UCSD-AML1 (cell line): ENCODE measurements at regions not wholly inside any gene's neighbourhood (a gene's known extent, or its start where the extent isn't known, plus 50 kb on each side); places are given as distances from the start of the nearest gene placed in this dataset.

Experiments
- DNase-seq: peaks from one replicate; lab custom pipeline; 2025; ENCODE audit not compliant: unreplicated experiment; lab: John Stamatoyannopoulos, UW

- no peak for DNase-seq
Measured at GRCh38 chr11:127119356-127119755, 118.8 kb upstream of the KIRREL3 start.

DNA sequence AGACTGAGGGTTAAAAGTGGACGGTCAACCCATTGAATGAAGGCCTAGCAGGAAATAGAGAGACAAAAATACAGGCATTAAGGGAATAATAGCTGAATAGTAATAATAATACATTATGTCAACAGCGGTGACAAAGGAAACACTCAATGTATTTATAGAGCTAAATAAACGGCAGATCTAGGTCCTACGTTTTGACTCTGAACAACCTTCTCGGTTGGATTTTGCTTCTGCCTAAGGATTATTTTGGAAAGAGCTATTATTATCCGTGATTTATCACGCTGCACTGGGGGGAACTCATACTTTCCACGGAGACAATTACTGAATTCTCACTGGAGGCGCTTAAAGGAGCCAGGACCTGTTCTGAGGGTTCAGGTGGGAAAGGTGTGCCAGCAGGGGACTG, 118.2 kb upstream of the KIRREL3 start:
- no peak for DNase-seq

DNA sequence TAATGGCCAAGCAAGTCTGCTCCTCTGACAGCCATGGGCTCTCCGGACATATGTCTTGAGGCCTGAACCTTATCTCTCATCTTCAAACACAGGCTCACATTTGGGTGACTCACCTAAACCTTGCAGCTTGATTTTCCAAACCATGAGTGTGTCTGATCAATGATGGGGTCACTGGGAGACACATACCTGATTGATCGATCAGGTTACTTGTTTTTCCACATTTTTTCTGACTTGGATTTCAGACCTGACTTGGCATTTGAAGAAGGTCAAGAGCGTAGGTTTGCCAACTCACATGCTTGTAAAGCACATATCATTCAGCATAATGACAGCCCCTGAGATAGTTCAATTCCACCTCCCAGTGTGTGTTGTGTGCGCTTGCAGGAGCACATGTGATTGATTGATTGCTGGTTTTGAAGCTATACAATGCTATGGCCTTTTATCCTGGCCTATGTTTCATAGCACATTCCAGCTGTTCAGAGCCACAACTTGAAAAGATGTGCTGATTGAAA, 116.7 kb upstream of the KIRREL3 start:
- no peak for DNase-seq

GRCh38 chr11:127115844-127116243, 115.3 kb upstream of the KIRREL3 start:
- DNase-seq: no peak

- DNase-seq: no peak
Measured at GRCh38 chr11:127114035-127114434, 113.5 kb upstream of the KIRREL3 start.

GRCh38 chr11:127110542-127110941, 110.0 kb upstream of the KIRREL3 start:
- no peak for DNase-seq

DNA sequence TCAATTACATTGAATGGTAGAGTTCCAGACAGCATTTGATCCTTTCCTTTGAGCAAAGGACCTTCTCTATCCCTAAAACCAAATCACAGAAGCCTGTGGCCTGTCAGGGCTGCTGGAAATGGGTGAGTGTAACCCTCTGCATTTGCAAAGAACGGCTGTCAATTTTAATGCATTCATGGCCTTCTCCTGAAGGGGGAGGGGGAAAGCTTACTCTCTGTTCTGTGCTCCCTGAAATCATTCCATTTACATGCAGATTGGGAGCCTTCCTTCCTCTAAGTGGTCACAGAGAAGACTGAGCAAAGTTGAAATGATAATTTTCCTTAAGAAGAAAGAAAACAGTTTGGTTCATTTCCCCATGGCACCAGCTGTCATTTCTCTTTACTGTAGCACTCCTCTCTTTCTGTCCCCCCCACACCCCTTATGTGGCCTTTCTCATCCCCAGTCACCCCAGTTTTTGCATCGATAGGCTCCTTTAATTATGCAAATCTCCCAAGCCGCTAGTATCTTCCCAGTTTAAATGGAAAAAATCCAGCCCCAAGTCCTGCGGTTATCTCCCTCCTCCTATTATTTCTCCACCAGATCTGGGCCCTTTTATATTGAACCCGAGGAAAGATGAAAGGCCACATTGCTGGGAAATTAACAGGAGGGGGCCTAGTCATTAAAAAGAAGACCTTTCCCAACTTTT, 109.4 kb upstream of the KIRREL3 start:
- DNase-seq: no peak

- DNase-seq: no peak
Measured at GRCh38 chr11:127108838-127109237, 108.3 kb upstream of the KIRREL3 start.

DNA sequence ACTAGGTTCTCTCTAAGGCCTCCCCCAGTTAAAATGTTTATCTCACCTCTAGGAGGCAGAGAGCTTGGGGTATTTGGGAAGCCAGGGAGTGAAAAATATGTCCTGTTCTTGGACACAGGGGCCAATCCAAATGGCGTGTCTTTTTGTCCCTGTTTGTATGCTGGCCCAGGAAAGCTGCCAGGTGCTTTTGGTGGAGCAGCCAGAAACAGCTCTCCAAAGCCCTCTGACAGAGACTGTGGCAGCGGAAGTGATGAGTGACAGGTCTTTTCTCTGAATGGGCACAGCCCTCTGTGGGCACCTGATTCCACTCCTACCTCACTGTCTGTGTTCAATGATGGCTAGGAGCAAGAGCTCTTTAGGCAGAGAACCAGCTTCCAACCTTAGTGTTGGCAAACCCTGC, 106.4 kb upstream of the KIRREL3 start:
- DNase-seq: no peak

DNA sequence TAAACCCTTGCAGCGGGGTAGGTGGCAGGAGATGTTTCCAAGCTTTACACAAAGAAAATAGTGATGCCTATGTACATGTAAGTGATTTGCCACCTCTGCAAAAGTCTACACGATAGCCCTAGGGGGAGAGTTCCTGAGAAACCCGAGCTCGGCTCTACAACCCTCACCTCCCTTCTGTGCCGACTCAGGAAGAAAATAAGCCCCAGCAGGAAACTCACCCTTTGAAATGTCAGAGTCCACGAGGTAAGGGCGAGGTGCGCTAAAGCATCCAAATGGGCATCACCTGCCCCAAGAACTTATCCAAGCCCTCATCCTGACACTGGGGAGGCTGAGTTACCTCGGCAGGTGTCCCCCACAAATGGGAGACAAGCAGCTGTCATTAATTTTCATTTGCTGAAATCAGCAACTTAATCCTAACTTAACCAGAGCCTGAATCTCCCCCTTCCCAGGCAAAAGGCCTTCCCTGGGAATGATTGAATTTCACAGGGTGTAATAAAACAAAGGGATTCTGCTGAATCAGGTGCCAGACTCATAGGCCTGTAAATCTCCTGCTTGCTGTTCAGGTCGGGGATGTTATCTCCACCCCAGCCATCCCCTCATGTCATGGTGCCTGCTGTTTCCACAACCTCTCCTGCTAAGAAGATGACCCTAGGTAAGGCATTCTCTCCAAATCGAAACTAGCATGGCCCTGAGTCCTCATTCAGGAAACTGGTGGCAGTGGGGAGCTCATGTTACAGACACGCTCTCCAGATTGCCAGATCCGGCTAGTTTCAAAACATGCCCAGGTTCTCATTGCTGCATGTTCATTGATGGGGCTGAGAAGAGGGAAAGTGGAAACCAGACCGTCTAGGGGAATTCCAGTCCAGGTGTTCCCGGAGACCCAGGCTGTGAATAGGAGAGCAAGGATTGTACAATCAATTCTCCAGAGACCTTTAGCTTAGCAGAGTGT, 105.3 kb upstream of the KIRREL3 start:
- no peak for DNase-seq

GRCh38 chr11:127103586-127104388, 103.2 kb upstream of the KIRREL3 start:
- DNase-seq: no peak

DNA sequence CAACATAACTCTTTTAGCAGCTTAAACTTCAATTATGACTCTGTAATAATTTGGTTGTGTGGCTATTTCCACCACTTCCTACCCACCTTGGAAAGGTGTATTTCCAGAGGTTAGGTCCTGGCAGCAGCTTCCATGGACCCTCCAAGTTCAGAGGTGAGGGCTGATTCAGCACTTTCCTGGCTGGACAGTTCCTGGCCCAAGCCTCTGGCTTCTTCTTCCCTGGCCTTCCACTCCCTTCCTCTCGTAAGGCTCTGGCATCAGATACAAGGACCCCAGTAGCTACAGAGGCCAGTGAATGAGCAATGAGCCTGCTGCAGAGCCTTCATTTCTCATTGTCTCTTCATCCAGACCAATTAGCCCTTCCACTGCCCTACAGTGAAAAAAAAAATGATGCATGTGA, 98.1 kb upstream of the KIRREL3 start:
- no peak for DNase-seq

- DNase-seq: no peak
Measured at GRCh38 chr11:127080735-127081134, 80.2 kb upstream of the KIRREL3 start.

DNA sequence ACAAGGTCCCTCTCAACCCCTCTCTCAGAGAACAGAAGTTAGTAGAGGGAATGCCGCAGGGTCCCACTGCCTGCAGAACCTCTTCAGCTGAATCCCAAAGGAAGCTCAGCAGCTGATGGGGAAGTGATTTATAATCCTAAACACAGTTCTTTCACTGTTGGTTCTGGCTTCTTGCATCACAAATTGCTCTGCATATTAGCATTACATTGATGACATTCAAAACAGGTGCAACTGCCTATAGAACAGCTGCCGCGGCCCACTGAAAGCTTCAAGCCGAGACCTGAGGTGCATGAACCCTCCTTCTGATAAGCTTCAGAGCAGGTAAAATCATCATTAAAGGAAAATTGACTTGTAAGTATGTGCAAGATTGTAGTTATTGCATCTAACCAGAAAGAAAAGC, 75.2 kb upstream of the KIRREL3 start:
- no peak for DNase-seq

- DNase-seq: no peak
Measured at GRCh38 chr11:127074151-127074761, 73.7 kb upstream of the KIRREL3 start.

GRCh38 chr11:127073621-127074020, 73.1 kb upstream of the KIRREL3 start:
- DNase-seq: no peak

GRCh38 chr11:127071606-127072005, 71.0 kb upstream of the KIRREL3 start:
- no peak for DNase-seq

DNA sequence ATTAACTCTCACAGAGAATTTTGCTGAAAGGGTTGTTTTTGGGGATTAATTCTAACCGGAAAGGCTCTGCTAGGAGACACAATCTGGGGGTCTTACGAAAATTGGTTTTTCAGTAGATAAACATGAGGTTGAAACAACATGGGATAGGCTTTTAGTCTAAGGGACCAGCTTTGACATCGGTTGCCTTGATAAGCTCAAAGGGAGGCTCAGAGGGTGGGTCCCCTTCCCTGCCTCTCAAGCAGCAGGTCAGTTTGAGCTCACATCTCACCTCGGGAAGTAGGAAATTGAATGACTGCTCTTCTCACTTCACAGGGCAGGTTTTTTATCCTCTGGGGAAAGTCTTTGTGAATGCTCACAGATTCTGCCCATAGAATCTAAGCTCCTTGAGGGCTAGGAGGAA, 70.2 kb upstream of the KIRREL3 start:
- DNase-seq: no peak

GRCh38 chr11:127066401-127067090, 66.0 kb upstream of the KIRREL3 start:
- DNase-seq: no peak

- no peak for DNase-seq
Measured at GRCh38 chr11:127063241-127063640, 62.7 kb upstream of the KIRREL3 start.
